ENCODE measurements at regions not wholly inside any gene's neighbourhood (a gene's known extent, or its start where the extent isn't known, plus 50 kb on each side); places are given as distances from the start of the nearest gene placed in this dataset.
"Not testable (repeated sequence)": the region's sequence is repeated elsewhere in the genome, so short reads cannot be mapped to it uniquely, and the experiment has no call there.

DNA sequence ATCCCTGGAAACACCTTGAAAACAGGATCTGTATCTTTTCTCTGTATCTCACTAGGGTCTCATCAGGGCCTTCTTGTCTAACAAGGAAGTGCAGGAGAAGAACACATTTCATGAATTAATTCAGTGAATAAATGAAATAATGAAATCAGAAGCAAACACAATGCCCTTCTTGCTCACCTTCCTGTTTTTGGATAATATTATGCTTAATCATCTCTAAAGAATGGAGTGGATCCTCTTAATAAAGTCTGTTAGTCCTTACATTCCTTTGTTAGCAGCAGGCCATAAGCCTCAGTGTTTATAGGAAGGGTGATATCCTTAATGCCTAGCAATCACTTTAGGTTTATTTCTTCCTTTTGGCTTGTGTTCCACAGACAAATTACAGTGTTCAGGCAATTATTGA, 837.1 kb upstream of the SEMA6A start:
- Histone ChIP-seq H3K9me3 (replicated peaks) (no peaks in the 10 kb centered on the region; the same call in 1 of the 2 replicates), H3K27me3 (replicated peaks) (no peaks in the 10 kb centered on the region), H3K36me3 (no peaks in the 10 kb centered on the region), H3K4me3 (no peak overlapping the region), H3K27ac (no peak overlapping the region), H3K4me1 (replicated peaks) (no peaks in the 10 kb centered on the region)
- no peak for DNase-seq (ENCODE audit: low read depth in 1 of 2, low spot score in 2 of 2)

- H3K27ac ChIP-seq: no peak overlapping the region
- H3K4me1 ChIP-seq (replicated peaks): no peaks in the 10 kb centered on the region
- H3K27me3 ChIP-seq (replicated peaks): no peaks in the 10 kb centered on the region
- no peaks in the 10 kb centered on the region for H3K9me3 ChIP-seq (replicated peaks)
- no peak for DNase-seq (ENCODE audit: low read depth in 1 of 2, low spot score in 2 of 2)
- H3K36me3 ChIP-seq: no peaks in the 10 kb centered on the region
- no peak overlapping the region for H3K4me3 ChIP-seq
These were observed 830.6 kb upstream of the SEMA6A start for GRCh38 chr5:117405197-117405596.

DNA sequence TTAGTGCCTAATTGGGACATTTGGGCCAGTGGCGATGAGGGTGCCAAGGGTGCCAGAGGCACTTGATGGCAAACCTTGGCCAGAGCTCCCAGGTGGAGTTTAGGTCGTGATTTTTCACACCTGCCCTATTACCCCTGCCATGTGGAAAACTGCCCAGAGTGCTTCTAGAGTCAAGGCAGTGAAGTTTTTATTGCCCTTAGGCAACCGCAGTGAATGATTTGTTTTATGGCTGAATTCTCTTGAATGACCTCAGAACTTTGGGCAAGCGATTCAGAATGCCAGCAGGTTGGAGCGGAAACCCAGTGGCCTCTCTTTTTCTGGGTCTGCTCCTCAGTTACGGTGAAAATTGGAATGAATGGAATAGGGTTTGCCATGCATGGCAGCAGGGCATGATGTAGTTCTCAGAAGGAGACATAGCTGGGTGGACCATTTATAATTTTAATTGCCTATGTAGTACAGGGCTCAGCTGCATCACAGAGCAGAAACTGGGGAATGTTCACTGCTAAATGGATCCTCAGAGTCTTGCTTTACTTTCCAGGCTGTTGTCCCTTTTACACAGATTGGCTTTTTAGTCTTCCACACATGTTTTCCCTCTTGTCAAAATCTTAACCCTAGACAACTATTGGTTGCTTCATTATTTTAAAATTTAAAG, 820.0 kb upstream of the SEMA6A start:
- no peaks in the 10 kb centered on the region for H3K36me3 ChIP-seq
- 0 out of 2 replicates have a peak, but pooled peaks cover 2% of the 10 kb centered on the region for H3K9me3 ChIP-seq (replicated peaks)
- no peak overlapping the region for H3K4me3 ChIP-seq
- no peak overlapping the region for H3K27ac ChIP-seq
- no peak for DNase-seq (ENCODE audit: low read depth in 1 of 2, low spot score in 2 of 2)
- H3K27me3 ChIP-seq (replicated peaks): no peaks in the 10 kb centered on the region
- no peaks in the 10 kb centered on the region for H3K4me1 ChIP-seq (replicated peaks)

- Histone ChIP-seq H3K27ac (no peak overlapping the region), H3K36me3 (no peaks in the 10 kb centered on the region), H3K4me1 (replicated peaks) (no peaks in the 10 kb centered on the region), H3K27me3 (replicated peaks) (no peaks in the 10 kb centered on the region), H3K4me3 (no peak overlapping the region), H3K9me3 (replicated peaks) (0 out of 2 replicates have a peak, but pooled peaks cover 2% of the 10 kb centered on the region)
- DNase-seq (ENCODE audit: low read depth in 1 of 2, low spot score in 2 of 2): no peak
These were observed 818.5 kb upstream of the SEMA6A start for GRCh38 chr5:117393125-117393524.

GRCh38 chr5:117380316-117380715, 805.7 kb upstream of the SEMA6A start:
- no peak for DNase-seq (ENCODE audit: low read depth in 1 of 2, low spot score in 2 of 2)
- H3K27me3 ChIP-seq (replicated peaks): no peaks in the 10 kb centered on the region
- H3K27ac ChIP-seq: no peak overlapping the region
- no peaks in the 10 kb centered on the region for H3K36me3 ChIP-seq
- no peak overlapping the region for H3K4me3 ChIP-seq
- no peaks in the 10 kb centered on the region for H3K4me1 ChIP-seq (replicated peaks)
- H3K9me3 ChIP-seq (replicated peaks): no peaks in the 10 kb centered on the region

GRCh38 chr5:117379521-117379920, 804.9 kb upstream of the SEMA6A start:
- no peaks in the 10 kb centered on the region for H3K9me3 ChIP-seq (replicated peaks)

GRCh38 chr5:117376748-117377147, 802.1 kb upstream of the SEMA6A start:
- no peak overlapping the region for H3K27ac ChIP-seq
- H3K4me3 ChIP-seq: no peak overlapping the region
- no peaks in the 10 kb centered on the region for H3K36me3 ChIP-seq
- H3K4me1 ChIP-seq (replicated peaks): no peaks in the 10 kb centered on the region
- H3K27me3 ChIP-seq (replicated peaks): no peaks in the 10 kb centered on the region
- H3K9me3 ChIP-seq (replicated peaks): no peaks in the 10 kb centered on the region
- no peak for DNase-seq (ENCODE audit: low read depth in 1 of 2, low spot score in 2 of 2)

More at GRCh38 chr5:117379521-117379920, 804.9 kb upstream of the SEMA6A start:
- DNase-seq (ENCODE audit: low read depth in 1 of 2, low spot score in 2 of 2): no peak
- H3K4me3 ChIP-seq: no peak overlapping the region
- no peak overlapping the region for H3K27ac ChIP-seq
- H3K36me3 ChIP-seq: no peaks in the 10 kb centered on the region
- H3K4me1 ChIP-seq (replicated peaks): no peaks in the 10 kb centered on the region
- H3K27me3 ChIP-seq (replicated peaks): no peaks in the 10 kb centered on the region

DNA sequence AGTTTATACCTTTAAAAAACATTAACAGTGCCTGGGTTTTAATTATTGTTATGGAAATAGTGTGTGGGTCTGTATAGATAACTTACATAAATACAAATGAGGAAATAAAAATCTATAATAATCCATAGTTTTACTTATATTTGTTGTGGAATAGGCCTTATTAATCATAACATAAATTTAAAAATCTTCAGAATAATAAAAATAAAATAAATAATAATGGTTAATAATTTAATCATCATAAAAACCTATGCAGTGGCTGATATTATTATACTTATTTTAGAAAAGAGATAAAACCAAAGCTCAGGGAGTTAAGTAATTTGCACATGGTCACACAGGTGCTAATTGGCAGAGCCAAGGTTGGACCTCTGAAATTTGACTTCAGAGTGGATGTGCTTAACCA, 785.3 kb upstream of the SEMA6A start:
- Histone ChIP-seq H3K27ac (no peak overlapping the region), H3K36me3 (no peaks in the 10 kb centered on the region), H3K27me3 (replicated peaks) (no peaks in the 10 kb centered on the region), H3K4me3 (no peak overlapping the region), H3K4me1 (replicated peaks) (no peaks in the 10 kb centered on the region), H3K9me3 (replicated peaks) (no peaks in the 10 kb centered on the region)
- DNase-seq (ENCODE audit: low read depth in 1 of 2, low spot score in 2 of 2): no peak

GRCh38 chr5:117357886-117358285, 783.3 kb upstream of the SEMA6A start:
- no peak overlapping the region for H3K4me3 ChIP-seq
- no peaks in the 10 kb centered on the region for H3K27me3 ChIP-seq (replicated peaks)
- DNase-seq (ENCODE audit: low read depth in 1 of 2, low spot score in 2 of 2): no peak
- H3K4me1 ChIP-seq (replicated peaks): no peaks in the 10 kb centered on the region
- H3K27ac ChIP-seq: no peak overlapping the region
- H3K9me3 ChIP-seq (replicated peaks): 0 out of 2 replicates have a peak, but pooled peaks cover 3% of the 10 kb centered on the region
- H3K36me3 ChIP-seq: no peaks in the 10 kb centered on the region

GRCh38 chr5:117347280-117347679, 772.7 kb upstream of the SEMA6A start:
- no peak for DNase-seq (ENCODE audit: low read depth in 1 of 2, low spot score in 2 of 2)

DNA sequence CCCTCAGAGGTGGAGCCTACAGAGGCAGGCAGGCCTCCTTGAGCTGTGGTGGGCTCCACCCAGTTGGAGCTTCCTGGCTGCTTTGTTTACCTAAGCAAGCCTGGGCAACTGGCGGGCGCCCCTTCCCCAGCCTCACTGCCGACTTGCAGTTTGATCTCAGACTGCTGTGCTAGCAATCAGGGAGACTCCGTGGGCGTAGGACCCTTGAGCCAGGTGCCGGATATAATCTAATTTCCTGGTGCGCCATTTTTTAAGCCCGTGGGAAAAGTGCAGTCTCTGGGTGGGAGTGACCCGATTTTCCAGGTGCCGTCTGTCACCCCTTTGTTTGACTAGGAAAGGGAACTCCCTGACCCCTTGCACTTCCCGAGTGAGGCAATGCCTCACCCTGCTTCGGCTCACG, 769.1 kb upstream of the SEMA6A start:
- H3K27me3 ChIP-seq (replicated peaks); H3K4me1 ChIP-seq (replicated peaks); H3K27ac ChIP-seq; H3K36me3 ChIP-seq; H3K9me3 ChIP-seq (replicated peaks); H3K4me3 ChIP-seq; DNase-seq (ENCODE audit: low read depth in 1 of 2, low spot score in 2 of 2): not testable (repeated sequence)

More at GRCh38 chr5:117347280-117347679, 772.7 kb upstream of the SEMA6A start:
- Histone ChIP-seq H3K27ac (no peak overlapping the region), H3K4me1 (replicated peaks) (no peaks in the 10 kb centered on the region), H3K36me3 (no peaks in the 10 kb centered on the region), H3K4me3 (no peak overlapping the region), H3K27me3 (replicated peaks) (no peaks in the 10 kb centered on the region), H3K9me3 (replicated peaks) (no peaks in the 10 kb centered on the region; the same call in none of the 2 replicates)

GRCh38 chr5:117337064-117337749, 762.6 kb upstream of the SEMA6A start:
- H3K4me3 ChIP-seq: no peak overlapping the region
- DNase-seq (ENCODE audit: low read depth in 1 of 2, low spot score in 2 of 2): no peak
- no peaks in the 10 kb centered on the region for H3K4me1 ChIP-seq (replicated peaks)
- no peaks in the 10 kb centered on the region; the same call in 1 of the 2 replicates for H3K9me3 ChIP-seq (replicated peaks)
- no peak overlapping the region for H3K27ac ChIP-seq
- H3K27me3 ChIP-seq (replicated peaks): no peaks in the 10 kb centered on the region
- no peaks in the 10 kb centered on the region for H3K36me3 ChIP-seq

DNA sequence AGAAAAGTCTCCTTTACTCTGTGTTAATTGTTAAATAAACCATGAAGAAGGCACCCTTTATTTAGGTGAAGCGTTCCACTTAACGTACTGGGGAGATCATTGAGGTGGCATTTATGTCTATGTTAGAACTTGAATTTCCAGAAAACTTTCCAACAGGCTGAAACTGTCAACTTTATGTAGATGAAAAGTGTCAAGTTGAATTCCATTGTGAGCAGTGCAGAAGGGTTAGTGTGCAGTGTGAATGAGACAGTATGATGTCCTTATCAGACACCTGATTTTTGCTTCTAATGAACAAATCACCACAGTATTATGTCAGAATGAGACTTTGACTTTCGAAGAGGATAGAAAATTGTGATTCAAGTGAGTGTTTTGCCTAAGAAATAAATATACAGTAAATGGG, 761.6 kb upstream of the SEMA6A start:
- Histone ChIP-seq H3K9me3 (replicated peaks) (no peaks in the 10 kb centered on the region; the same call in 1 of the 2 replicates), H3K36me3 (no peaks in the 10 kb centered on the region), H3K27ac (no peak overlapping the region), H3K4me1 (replicated peaks) (no peaks in the 10 kb centered on the region), H3K4me3 (no peak overlapping the region), H3K27me3 (replicated peaks) (no peaks in the 10 kb centered on the region)
- DNase-seq (ENCODE audit: low read depth in 1 of 2, low spot score in 2 of 2): no peak

DNA sequence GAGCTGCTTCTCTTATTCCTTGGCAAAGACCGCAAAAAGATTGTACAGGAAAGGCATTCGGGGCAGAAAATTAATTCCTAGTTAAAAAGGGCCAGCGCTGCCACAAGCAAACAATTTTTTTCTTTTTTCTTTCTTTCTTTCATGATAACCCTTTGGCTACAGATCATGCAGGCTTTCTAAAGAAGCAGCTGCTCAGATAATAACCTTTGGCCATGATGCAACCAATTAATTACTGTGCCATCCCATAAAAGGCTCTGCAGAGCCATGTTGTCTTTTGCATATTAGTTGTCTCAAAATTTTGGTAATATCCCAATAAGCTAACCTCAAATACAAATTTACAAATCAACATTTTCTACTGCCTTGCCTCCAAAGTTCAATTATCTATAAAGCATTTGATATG, 758.4 kb upstream of the SEMA6A start:
- Histone ChIP-seq H3K9me3 (replicated peaks) (peaks cover 4% of the 10 kb centered on the region), H3K4me3 (no peak overlapping the region), H3K4me1 (replicated peaks) (no peaks in the 10 kb centered on the region), H3K27me3 (replicated peaks) (no peaks in the 10 kb centered on the region), H3K36me3 (no peaks in the 10 kb centered on the region), H3K27ac (no peak overlapping the region)
- no peak for DNase-seq (ENCODE audit: low read depth in 1 of 2, low spot score in 2 of 2)

All from SJSA1 (cell line).